ENCODE measurements at regions not wholly inside any gene's neighbourhood (a gene's known extent, or its start where the extent isn't known, plus 50 kb on each side); places are given as distances from the start of the nearest gene placed in this dataset.
"Not testable (repeated sequence)": the region's sequence is repeated elsewhere in the genome, so short reads cannot be mapped to it uniquely, and the experiment has no call there.

DNA sequence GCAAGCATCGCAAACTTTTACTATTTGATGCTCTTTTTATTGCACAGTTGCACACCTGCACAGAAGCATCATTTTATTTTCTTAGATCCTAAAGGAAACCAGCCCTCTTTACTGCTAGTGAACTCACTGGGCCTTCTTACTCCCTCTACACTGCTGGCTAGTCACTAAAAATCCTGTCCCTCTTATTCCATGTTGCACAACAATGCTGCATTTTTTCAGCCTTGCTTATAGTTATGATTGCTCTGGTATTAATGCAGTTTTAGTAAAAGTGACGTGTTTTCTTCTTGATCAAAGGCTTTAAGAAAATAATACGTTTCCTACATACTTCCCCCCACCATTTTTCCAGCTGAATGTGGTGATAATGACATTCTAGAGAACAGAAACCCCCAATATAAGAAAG is 132.9 kb upstream of the FAM3C start:
- TF ChIP-seq, protein P1, sequence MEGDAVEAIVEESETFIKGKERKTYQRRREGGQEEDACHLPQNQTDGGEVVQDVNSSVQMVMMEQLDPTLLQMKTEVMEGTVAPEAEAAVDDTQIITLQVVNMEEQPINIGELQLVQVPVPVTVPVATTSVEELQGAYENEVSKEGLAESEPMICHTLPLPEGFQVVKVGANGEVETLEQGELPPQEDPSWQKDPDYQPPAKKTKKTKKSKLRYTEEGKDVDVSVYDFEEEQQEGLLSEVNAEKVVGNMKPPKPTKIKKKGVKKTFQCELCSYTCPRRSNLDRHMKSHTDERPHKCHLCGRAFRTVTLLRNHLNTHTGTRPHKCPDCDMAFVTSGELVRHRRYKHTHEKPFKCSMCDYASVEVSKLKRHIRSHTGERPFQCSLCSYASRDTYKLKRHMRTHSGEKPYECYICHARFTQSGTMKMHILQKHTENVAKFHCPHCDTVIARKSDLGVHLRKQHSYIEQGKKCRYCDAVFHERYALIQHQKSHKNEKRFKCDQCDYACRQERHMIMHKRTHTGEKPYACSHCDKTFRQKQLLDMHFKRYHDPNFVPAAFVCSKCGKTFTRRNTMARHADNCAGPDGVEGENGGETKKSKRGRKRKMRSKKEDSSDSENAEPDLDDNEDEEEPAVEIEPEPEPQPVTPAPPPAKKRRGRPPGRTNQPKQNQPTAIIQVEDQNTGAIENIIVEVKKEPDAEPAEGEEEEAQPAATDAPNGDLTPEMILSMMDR (IDR thresholded peaks at IDR 0.05; ENCODE audit: borderline replicate concordance, insufficient read depth, low read depth, low read length), result no peak
- no peak overlapping the region for H3K4me3 ChIP-seq (ENCODE audit: low read depth, low read length)

- H3K4me3 ChIP-seq (ENCODE audit: low read depth, low read length), result not testable (repeated sequence)
Measured at GRCh38 chr7:121526210-121526609, 130.1 kb upstream of the FAM3C start.

DNA sequence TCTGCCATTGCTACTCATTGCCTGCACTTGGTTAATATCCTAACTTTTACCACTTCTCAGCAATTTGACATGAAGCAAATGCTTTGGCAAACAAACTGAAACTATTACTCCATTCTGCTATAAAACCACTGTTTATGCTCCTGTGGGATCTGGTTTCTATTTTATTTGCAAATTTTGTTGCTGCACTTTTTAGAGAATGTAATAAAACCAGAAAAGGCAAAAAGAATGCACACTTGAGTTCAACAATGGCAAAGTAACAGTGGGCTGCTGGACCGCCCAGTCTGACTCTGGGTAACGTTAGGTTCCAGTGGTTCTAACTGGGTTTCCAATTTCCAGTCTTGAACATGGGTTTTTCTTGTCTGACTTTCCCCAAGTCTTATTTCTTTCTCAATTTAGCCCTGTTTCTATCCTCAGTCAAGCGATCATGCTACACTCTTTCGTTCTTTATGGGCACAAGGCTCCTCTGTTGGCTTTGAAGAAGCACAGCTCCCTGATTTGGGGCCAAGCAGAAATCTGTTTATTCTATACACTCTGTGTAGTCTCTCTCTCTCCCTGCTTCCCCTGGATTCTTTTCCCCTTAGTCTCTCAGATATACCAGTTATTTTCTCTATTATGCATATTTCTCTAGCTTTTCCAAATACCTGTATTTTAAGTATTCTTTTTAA is 129.2 kb upstream of the FAM3C start:
- TF ChIP-seq, protein P1 (IDR thresholded peaks at IDR 0.05; ENCODE audit: borderline replicate concordance, insufficient read depth, low read depth, low read length), result no peak
- no peak overlapping the region for H3K4me3 ChIP-seq (ENCODE audit: low read depth, low read length)

DNA sequence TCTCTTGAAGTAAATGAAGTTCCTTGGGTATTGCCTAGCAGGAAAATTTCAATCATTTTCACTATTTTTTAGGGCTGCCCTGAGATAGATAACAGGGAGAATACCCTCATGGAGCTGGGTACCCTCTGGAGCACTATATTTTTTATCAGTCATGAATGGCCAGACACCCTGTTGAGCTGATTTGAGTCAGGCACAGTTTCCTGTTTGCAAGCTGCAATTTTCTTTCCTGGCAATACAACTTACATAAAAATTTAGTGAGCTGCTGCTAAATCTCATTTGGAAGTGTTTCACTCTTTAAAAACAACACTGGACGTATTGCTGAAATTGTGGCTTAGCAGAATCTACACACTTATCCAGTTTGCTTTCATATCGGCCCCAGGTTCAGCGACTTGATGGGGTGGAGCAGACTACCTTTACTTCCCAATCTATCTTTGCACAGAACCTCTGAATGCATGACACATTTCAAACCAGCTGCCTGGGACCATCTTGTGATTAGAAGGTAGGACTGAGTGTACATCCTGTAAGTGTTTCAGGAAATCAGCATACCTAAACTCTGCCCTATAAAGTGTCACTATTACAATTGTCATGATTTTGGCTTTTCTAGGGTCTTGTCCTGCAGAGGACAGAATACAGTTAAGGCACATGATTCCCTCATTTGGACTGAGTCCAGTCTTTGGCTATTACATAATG is 125.7 kb upstream of the FAM3C start:
- H3K4me3 ChIP-seq (ENCODE audit: low read depth, low read length), result no peak overlapping the region
- TF ChIP-seq, protein P1 (IDR thresholded peaks at IDR 0.05; ENCODE audit: borderline replicate concordance, insufficient read depth, low read depth, low read length), result no peak

DNA sequence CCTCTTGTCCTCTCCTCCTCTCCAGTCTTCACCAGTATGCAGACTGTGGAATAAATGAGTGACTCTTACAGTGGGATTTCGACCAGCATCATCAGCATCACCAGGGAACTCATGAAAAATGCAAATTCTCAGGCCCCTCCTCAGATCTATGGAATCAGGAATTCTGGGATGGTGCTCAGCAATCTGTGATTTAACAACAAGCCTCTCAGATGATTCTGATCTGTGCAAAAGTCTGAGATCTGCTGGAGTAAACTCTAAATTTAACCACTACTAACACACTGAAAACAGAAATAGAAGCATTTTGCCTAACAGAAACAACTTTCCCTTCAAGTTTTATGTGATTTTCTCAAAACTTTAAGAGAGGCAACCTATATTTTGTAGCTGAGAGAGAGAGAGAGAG is 124.8 kb upstream of the FAM3C start:
- TF ChIP-seq, protein P1 (IDR thresholded peaks at IDR 0.05; ENCODE audit: borderline replicate concordance, insufficient read depth, low read depth, low read length), result no peak
- no peak overlapping the region for H3K4me3 ChIP-seq (ENCODE audit: low read depth, low read length)

GRCh38 chr7:121519548-121520521 is 123.7 kb upstream of the FAM3C start:
- H3K4me3 ChIP-seq (ENCODE audit: low read depth, low read length), result no peak overlapping the region
- TF ChIP-seq, protein P1 (IDR thresholded peaks at IDR 0.05; ENCODE audit: borderline replicate concordance, insufficient read depth, low read depth, low read length), result no peak

DNA sequence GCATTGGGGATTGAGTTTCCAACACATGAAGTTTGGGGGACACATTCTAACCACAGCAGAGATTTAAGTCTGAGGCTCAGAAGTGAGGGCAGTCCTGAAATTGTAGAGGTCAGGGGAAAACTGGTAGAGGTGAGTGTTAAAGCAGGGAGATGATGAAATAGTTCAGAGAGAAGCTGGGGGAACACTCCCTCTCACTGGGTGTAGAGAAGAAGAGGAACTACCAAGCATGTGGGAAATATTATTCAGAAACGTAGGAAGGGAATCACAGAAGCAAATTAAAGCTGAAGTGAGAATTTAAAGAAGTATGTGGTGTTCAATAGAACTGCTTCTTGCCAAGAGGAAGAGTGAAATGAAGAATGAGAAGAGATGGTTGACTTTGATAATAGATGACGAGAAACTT is 121.5 kb upstream of the FAM3C start:
- TF ChIP-seq, protein P1 (IDR thresholded peaks at IDR 0.05; ENCODE audit: borderline replicate concordance, insufficient read depth, low read depth, low read length), result no peak
- H3K4me3 ChIP-seq (ENCODE audit: low read depth, low read length), result no peak overlapping the region
